SK-N-SH treated with all-trans-retinoic acid at 6 μM for 48 hours (cell line): ENCODE measurements at regions not wholly inside any gene's neighbourhood (a gene's known extent, or its start where the extent isn't known, plus 50 kb on each side); places are given as distances from the start of the nearest gene placed in this dataset.

Experiments
- CSDC2 ChIP-seq: fragments of 250-450 bp; sonication (Bioruptor Pico); IDR thresholded peaks from 2 replicates; pipeline ENCODE4 v1.5.0; 2020; ENCODE audit warnings: mild to moderate bottlenecking, moderate library complexity
- GLIS3 ChIP-seq: fragments of 250-450 bp; sonication (Bioruptor Pico); IDR thresholded peaks from 2 replicates; pipeline ENCODE4 v1.5.0; 2020; ENCODE audit warnings: mild to moderate bottlenecking, moderate library complexity
- PPARA ChIP-seq: fragments of 250-450 bp; sonication (Bioruptor Pico); IDR thresholded peaks from 2 replicates; pipeline ENCODE4 v1.5.0; 2020; ENCODE audit warnings: mild to moderate bottlenecking, borderline replicate concordance
- RARB ChIP-seq: fragments of 250-450 bp; sonication (Bioruptor Pico); IDR thresholded peaks from 2 replicates; pipeline ENCODE4 v1.8.0; 2021; ENCODE audit warnings: mild to moderate bottlenecking, moderate library complexity
- ZC3H10 ChIP-seq: fragments of 250-450 bp; sonication (Bioruptor Pico); IDR thresholded peaks from 2 replicates; pipeline ENCODE4 v1.5.1; 2021; ENCODE audit warnings: mild to moderate bottlenecking, moderate library complexity
- ZNF8 ChIP-seq: fragments of 450-650 bp; formaldehyde crosslinking; IDR thresholded peaks from 2 replicates; pipeline ENCODE4 v1.5.0; 2020; ENCODE audit warnings: mild to moderate bottlenecking, moderate library complexity
- TF ChIP-seq, protein P1 (sequence below): fragments of 250-450 bp; sonication (Bioruptor Pico); IDR thresholded peaks from 2 replicates; pipeline ENCODE4 v1.8.0; 2020; ENCODE audit warnings: mild to moderate bottlenecking, moderate library complexity, borderline replicate concordance
- TF ChIP-seq, protein P2 (sequence below): fragments of 250-450 bp; sonication (Bioruptor Pico); IDR thresholded peaks from 2 replicates; pipeline ENCODE4 v1.5.0; 2020; ENCODE audit warnings: mild to moderate bottlenecking, moderate library complexity

DNA sequence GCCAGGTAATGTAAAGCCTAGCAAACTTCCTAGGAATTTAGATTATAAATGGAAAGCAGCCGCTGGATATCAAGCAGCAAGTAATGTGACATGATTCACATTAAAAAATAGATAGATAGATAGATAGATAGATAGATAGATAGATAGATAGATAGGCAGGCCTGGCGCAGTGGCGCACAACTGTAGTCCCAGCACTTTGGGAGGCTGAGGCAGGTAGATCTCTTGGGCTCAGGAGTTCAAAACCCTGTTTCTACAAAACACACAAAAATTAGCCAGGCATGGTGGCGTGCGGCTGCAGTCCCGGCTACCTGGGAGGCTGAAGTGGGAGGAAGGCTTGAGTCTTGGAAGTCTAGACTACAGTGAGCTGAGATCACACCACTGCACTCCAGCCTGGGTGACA, 236.9 kb downstream of the SLITRK6 start:
- TF ChIP-seq, protein P1, sequence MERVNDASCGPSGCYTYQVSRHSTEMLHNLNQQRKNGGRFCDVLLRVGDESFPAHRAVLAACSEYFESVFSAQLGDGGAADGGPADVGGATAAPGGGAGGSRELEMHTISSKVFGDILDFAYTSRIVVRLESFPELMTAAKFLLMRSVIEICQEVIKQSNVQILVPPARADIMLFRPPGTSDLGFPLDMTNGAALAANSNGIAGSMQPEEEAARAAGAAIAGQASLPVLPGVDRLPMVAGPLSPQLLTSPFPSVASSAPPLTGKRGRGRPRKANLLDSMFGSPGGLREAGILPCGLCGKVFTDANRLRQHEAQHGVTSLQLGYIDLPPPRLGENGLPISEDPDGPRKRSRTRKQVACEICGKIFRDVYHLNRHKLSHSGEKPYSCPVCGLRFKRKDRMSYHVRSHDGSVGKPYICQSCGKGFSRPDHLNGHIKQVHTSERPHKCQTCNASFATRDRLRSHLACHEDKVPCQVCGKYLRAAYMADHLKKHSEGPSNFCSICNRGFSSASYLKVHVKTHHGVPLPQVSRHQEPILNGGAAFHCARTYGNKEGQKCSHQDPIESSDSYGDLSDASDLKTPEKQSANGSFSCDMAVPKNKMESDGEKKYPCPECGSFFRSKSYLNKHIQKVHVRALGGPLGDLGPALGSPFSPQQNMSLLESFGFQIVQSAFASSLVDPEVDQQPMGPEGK (CRISPR knock-in tag): no peak
- TF ChIP-seq PPARA (CRISPR knock-in tag): no peak
- TF ChIP-seq GLIS3 (CRISPR knock-in tag): no peak
- TF ChIP-seq ZNF8 (CRISPR knock-in tag): no peak
- TF ChIP-seq RARB (CRISPR knock-in tag): no peak
- no peak for TF ChIP-seq ZC3H10
- TF ChIP-seq CSDC2 (CRISPR knock-in tag): no peak
- TF ChIP-seq, protein P2, sequence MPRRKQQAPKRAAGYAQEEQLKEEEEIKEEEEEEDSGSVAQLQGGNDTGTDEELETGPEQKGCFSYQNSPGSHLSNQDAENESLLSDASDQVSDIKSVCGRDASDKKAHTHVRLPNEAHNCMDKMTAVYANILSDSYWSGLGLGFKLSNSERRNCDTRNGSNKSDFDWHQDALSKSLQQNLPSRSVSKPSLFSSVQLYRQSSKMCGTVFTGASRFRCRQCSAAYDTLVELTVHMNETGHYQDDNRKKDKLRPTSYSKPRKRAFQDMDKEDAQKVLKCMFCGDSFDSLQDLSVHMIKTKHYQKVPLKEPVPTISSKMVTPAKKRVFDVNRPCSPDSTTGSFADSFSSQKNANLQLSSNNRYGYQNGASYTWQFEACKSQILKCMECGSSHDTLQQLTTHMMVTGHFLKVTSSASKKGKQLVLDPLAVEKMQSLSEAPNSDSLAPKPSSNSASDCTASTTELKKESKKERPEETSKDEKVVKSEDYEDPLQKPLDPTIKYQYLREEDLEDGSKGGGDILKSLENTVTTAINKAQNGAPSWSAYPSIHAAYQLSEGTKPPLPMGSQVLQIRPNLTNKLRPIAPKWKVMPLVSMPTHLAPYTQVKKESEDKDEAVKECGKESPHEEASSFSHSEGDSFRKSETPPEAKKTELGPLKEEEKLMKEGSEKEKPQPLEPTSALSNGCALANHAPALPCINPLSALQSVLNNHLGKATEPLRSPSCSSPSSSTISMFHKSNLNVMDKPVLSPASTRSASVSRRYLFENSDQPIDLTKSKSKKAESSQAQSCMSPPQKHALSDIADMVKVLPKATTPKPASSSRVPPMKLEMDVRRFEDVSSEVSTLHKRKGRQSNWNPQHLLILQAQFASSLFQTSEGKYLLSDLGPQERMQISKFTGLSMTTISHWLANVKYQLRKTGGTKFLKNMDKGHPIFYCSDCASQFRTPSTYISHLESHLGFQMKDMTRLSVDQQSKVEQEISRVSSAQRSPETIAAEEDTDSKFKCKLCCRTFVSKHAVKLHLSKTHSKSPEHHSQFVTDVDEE (CRISPR knock-in tag): no peak
